ENCODE measurements at regions not wholly inside any gene's neighbourhood (a gene's known extent, or its start where the extent isn't known, plus 50 kb on each side); places are given as distances from the start of the nearest gene placed in this dataset.
A peak's percentile ranks its signal among the peaks of the same experiment; 100 is the strongest.
"Not testable (repeated sequence)": the region's sequence is repeated elsewhere in the genome, so short reads cannot be mapped to it uniquely, and the experiment has no call there.

DNA sequence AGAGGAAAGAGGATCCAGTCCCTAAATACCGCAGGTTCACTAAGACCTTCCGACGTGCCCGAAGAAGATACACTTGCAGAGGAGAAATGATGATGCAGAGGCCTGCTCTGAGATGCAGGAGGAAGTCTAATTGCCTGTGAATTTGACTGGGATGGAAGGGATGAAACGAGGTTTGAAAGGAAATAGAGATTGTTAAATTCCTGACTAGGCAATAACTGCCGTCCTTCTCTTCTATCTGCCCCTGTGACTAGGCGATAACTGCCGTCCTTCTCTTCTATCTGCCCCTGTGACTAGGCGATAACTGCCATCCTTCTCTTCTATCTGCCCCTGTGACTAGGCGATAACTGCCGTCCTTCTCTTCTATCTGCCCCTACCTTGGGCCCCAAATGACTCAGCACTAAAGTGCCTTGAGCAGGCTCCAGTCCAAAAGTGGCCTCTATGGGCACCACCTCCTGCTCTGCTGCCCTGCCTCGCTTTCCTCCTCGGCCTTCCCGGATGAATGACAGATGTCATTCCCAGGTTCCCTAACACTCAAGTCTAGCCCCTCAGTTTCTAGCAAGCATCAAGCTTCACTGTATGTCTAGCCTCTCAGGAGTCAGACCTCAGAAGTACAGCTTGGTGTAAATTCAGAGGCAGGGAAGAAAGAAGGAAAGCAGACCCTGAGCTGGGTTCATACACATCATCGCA, 189.1 kb downstream of the FOXD4L6 start:
- H3K27me3 Mint-ChIP-seq; ATAC-seq (ENCODE audit: low read depth in 2 of 2); H3K4me1 Mint-ChIP-seq; DNase-seq; H3K4me3 Mint-ChIP-seq: not testable (repeated sequence)
- peaks cover 7 to 13% of the 10 kb centered on the region in 2 donors for H3K36me3 Mint-ChIP-seq
- peak overlapping the region in 1 of 6 donors; percentile 3 for H3K27ac Mint-ChIP-seq
- H3K9me3 Mint-ChIP-seq, result peaks cover 2 to 20% (median 9%) of the 10 kb centered on the region in 7 donors

DNA sequence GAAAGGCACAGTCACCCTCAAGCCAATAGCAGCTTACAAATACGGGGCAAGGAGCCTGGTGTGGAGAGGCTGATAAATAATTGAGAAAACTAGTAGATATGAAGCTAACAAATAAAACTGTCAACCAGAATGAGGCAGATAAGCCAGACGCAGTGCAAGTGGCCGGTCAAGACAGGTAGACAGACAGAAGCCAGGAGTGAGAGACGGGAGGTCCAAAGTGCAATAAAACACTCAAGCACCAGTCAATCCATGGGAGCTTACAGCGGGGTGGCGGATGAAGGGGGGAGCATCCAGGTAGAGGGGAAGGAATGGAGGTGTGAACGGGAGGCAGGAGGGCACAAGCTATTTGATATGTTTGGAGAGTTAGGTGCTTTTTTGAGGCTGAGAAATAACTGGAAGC, 193.1 kb downstream of the FOXD4L6 start:
- Mint-ChIP-seq H3K9me3 (peaks cover 7 to 47% (median 28%) of the 10 kb centered on the region in 7 donors), H3K27me3 (no peaks in the 10 kb centered on the region), H3K4me3 (no peak overlapping the region), H3K4me1 (peaks cover 0 to 5% (median 0%) of the 10 kb centered on the region in 3 donors), H3K27ac (no peak overlapping the region), H3K36me3 (peaks cover 16% of the 10 kb centered on the region in 2 donors)
- ATAC-seq (ENCODE audit: low read depth in 2 of 2) (no peak), DNase-seq (no peak)

DNA sequence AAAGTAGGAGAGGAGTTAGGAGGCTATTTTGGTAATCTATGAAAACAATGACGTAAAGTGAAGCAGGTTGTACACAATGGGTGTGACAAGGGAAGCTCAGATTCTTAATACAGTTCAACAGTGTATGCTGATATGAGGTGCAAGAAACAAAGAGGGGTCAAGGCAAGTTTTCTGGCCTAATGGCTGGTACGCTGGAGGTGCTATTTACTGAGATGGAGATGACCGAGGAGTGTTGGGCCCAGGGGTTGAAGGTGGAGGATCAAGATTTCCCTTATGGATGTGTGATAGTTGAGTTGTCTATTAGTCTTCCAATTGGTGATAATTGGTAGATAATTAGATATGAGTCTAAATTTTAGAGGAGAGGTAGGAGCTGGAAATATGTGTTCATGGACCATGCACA, 194.0 kb downstream of the FOXD4L6 start:
- DNase-seq, result not testable (repeated sequence)

DNA sequence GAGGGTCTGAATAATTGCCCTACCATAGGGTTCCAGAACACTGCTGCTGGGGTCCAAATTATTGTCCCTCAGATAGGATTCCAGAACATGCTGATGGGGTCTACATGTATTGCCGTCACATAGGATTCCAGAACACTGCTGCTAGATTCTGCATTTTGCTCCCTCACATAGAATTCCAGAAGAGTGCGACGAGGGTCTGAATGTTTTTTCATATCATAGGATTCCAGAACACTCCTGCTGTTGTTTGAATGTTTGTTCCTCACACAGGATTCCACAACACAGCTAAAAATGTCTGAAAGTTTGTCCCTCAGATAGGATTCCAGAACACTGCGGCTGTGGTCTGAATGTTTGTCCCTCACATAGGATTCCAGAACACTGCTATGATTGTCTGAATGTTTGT, 198.1 kb downstream of the FOXD4L6 start:
- Mint-ChIP-seq H3K9me3 (peaks cover 31 to 76% (median 66%) of the 10 kb centered on the region in 7 donors), H3K36me3 (peaks cover 21 to 44% of the 10 kb centered on the region in 2 donors)
- DNase-seq; H3K4me1 Mint-ChIP-seq; ATAC-seq (ENCODE audit: low read depth in 2 of 2); H3K4me3 Mint-ChIP-seq; H3K27ac Mint-ChIP-seq; H3K27me3 Mint-ChIP-seq: not testable (repeated sequence)

More for the DNA sequence above, 194.0 kb downstream of the FOXD4L6 start:
- H3K4me1 Mint-ChIP-seq; ATAC-seq (ENCODE audit: low read depth in 2 of 2); H3K4me3 Mint-ChIP-seq; H3K27me3 Mint-ChIP-seq; H3K27ac Mint-ChIP-seq: not testable (repeated sequence)
- Mint-ChIP-seq H3K36me3 (peaks cover 13 to 16% of the 10 kb centered on the region in 2 donors), H3K9me3 (peaks cover 6 to 51% (median 33%) of the 10 kb centered on the region in 7 donors)

DNA sequence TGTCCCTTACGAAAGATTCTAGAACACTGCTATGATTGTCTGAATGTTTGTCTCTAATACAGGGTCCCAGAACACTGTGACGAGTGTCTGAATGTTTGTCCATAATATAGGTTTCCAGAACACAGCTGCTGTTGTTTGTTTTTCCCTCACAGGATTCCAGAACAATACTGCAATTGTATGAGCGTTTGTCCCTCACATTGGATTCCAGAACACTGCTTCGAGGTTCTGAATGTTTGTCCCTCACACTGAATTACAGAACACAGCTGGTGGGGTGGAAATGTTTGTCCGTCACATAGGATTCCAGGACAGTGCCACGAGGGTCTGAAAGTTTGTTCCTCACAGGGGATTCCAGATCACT, 199.0 kb downstream of the FOXD4L6 start:
- ATAC-seq (ENCODE audit: low read depth in 2 of 2); DNase-seq; H3K27me3 Mint-ChIP-seq; H3K4me3 Mint-ChIP-seq; H3K4me1 Mint-ChIP-seq; H3K27ac Mint-ChIP-seq: not testable (repeated sequence)
- Mint-ChIP-seq H3K36me3 (peaks cover 27 to 53% of the 10 kb centered on the region in 2 donors), H3K9me3 (peaks cover 38 to 86% (median 76%) of the 10 kb centered on the region in 7 donors)

DNA sequence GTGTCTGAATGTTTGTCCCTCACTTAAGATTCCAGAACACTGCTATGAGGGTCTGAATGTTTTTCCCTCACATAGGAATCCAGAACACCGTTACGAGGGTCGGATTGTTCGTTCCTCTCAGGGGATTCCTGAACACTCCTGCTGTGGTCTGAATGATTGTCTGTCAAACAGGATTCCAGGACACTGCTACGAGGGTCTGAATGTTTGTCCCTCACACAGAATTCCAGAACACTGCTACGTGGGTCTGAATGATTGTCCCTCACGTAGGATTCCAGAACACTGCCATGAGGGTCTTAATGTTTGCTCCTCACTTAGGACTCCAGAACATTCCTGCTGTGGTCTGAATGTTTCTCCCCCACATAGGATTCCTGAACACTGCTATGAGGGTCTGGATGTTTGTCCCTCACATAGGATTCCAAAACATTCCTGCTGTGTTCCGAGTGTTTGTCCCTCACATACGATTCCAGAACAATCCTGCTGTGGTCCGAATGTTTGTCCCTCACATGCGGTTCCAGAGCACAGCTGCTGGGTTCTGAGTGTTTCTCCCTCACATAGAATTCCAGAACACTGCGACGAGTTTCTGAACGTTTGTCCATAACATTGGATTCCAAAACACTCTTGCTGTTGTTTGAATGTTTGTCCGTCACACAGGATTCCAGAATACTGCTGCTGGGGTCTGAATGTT, 199.5 kb downstream of the FOXD4L6 start:
- Mint-ChIP-seq H3K27ac (peak overlapping the region in 1 of 6 donors; percentile 54), H3K9me3 (peaks cover 40 to 91% (median 81%) of the 10 kb centered on the region in 7 donors), H3K27me3 (no peaks in the 10 kb centered on the region), H3K4me1 (no peaks in the 10 kb centered on the region), H3K36me3 (peaks cover 27 to 53% of the 10 kb centered on the region in 2 donors), H3K4me3 (no peak overlapping the region)
- DNase-seq (no peak), ATAC-seq (ENCODE audit: low read depth in 2 of 2) (no peak)

DNA sequence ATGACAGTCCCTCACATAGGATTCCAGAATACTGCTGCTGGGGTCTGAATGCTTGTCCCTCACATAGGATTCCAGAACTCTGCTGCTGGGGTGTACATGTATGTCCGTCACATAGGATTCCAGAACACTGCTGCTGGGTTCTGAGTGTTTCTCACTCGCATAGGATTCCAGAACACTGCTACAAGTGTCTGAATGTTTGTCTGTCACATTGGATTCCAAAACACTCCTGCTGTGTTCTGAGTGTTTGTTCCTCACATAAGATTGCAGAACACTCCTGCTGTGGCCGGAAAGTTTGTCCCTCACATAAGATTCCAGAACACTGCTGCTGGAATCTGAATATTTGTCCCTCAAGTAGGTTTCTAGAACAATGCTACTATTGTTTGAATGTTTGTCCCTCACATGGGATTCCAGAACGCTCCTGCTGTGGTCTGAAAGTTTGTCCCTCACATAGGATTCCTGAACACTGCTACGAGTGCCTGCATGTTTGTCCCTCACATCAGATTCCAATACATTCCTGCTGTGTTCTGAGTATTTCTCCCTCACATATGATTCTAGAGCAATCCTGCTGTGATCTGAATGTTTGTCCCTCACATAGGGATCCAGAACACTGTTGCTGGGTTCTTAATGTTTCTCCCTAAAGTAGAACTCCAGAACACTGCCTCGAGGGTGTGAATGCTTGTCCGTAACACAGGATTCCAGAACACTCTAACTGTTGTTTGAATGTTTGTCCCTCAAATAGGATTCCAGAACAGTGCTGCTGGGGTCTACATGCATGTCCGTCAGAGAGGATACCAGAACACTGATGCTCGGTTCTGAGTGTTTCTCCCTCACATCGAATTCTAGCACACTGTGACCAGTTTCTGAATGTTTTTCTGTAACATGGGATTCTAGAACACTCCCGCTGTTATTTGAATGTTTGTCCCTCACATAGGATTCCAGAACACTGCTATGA, 200.4 kb downstream of the FOXD4L6 start:
- Mint-ChIP-seq H3K4me1 (no peaks in the 10 kb centered on the region), H3K36me3 (peaks cover 27 to 53% of the 10 kb centered on the region in 2 donors), H3K4me3 (no peak overlapping the region), H3K27ac (no peak overlapping the region), H3K9me3 (peaks cover 46 to 94% (median 89%) of the 10 kb centered on the region in 7 donors), H3K27me3 (no peaks in the 10 kb centered on the region)
- ATAC-seq (ENCODE audit: low read depth in 2 of 2) (no peak), DNase-seq (no peak)

DNA sequence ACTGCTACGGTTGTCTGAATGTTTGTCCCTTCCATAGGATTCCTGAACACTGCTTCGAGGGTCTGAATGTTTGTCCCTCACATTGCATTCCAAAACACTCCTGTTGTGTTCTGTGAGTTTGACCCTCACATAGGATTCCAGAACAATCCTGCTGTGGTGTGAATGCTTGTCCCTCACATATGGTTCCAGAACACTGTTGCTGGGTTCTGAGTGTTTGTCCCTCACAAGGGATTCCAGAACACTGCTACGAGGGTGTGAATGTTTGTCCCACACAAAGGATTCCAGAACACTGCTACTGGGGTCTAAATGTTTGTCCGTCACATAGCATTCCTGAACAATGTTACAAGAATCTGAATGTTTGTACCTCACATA, 201.2 kb downstream of the FOXD4L6 start:
- no peaks in the 10 kb centered on the region for H3K27me3 Mint-ChIP-seq
- H3K27ac Mint-ChIP-seq, result no peak overlapping the region
- DNase-seq, result no peak
- H3K9me3 Mint-ChIP-seq, result peaks cover 52 to 98% (median 93%) of the 10 kb centered on the region in 7 donors
- H3K36me3 Mint-ChIP-seq, result peaks cover 25 to 52% of the 10 kb centered on the region in 2 donors
- no peak overlapping the region for H3K4me3 Mint-ChIP-seq
- H3K4me1 Mint-ChIP-seq, result no peaks in the 10 kb centered on the region
- ATAC-seq (ENCODE audit: low read depth in 2 of 2), result no peak

DNA sequence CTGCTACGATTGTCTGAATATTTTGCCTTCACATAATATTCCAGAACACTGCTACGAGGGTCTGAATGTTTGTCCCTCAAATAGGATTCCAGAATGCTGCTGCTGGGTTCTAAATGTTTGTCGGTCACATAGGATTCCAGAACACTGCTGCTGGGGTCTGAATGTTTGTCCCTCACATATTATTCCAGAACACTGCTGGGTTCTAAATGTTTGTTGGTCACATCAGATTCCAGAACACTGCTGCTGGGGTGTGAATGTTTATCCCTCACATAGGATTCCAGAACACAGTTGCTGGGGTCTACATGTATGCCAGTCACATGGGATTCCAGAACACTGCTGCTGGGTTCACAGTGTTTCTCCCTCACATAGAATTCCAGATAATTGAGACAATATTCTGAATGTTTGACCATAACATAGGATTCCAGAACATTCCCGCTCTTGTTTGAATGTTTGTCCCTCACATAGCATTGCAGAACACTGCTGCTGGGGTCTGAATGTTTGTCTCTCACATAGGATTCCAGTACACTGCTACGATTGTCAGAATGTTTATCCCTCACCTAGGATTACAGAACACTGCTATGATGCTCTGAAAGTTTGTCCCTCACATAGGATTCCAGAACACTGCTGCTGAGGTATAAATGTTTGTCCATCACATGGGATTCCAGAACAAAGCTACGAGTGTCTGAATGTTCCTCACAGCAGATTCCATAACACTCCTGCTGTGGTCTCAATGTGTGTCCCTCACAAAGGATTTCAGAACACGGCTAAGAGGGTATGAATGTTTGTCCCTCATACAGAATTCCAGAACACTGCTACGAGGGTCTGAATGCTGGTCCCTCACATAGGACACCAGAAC, 201.8 kb downstream of the FOXD4L6 start:
- Mint-ChIP-seq H3K27me3 (no peaks in the 10 kb centered on the region), H3K4me1 (no peaks in the 10 kb centered on the region), H3K9me3 (peaks cover 49 to 98% (median 93%) of the 10 kb centered on the region in 7 donors)

DNA sequence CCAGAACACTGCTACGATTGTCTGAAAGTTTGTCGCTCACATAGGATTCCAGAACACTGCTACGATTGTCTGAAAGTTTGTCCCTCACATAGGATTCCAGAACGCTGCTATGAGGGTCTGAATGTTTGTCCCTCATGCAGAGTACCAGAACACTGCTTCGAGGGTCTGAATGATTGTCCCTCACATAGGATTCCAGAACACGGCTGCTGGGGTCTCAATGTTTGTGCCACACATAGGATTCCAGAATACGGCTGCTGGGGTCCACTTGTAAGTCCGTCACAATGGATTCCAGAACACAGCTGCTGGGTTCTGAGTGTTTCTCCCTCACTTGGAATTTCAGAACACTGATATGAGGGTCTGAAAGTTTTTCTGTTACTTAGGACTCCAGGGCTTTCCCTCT, 203.3 kb downstream of the FOXD4L6 start:
- Mint-ChIP-seq H3K4me3 (no peak overlapping the region), H3K4me1 (no peaks in the 10 kb centered on the region), H3K27ac (no peak overlapping the region), H3K27me3 (no peaks in the 10 kb centered on the region), H3K36me3 (peaks cover 18 to 44% of the 10 kb centered on the region in 2 donors), H3K9me3 (peaks cover 50 to 92% (median 85%) of the 10 kb centered on the region in 7 donors)
- DNase-seq (no peak), ATAC-seq (ENCODE audit: low read depth in 2 of 2) (no peak)

More for the DNA sequence above, 201.8 kb downstream of the FOXD4L6 start:
- DNase-seq, result no peak
- no peak overlapping the region for H3K27ac Mint-ChIP-seq
- peaks cover 19 to 46% of the 10 kb centered on the region in 2 donors for H3K36me3 Mint-ChIP-seq
- no peak for ATAC-seq (ENCODE audit: low read depth in 2 of 2)
- H3K4me3 Mint-ChIP-seq, result no peak overlapping the region

DNA sequence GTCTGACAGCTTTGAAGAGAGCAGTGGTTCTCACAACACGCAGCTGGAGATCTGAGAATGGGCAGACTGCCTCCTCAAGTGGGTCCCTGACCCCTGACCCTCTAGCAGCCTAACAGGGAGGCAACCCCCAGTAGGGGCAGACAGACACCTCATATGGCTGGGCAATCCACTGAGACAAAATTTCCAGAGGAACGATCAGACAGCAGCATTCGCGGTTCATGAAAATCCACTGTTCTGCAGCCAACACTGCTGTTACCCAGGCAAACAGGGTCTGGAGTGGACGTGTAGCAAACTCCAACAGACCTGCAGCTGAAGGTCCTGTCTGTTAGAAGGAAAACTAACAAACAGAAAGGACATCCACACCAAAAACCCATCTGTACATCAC, 212.1 kb downstream of the FOXD4L6 start:
- Mint-ChIP-seq H3K4me3 (peak overlapping the region in 1 of 8 donors; percentile 30), H3K36me3 (peaks cover 44 to 75% of the 10 kb centered on the region in 2 donors), H3K9me3 (peaks cover 35 to 96% (median 86%) of the 10 kb centered on the region in 7 donors)
- ATAC-seq (ENCODE audit: low read depth in 2 of 2); H3K27ac Mint-ChIP-seq; DNase-seq; H3K27me3 Mint-ChIP-seq; H3K4me1 Mint-ChIP-seq: not testable (repeated sequence)

DNA sequence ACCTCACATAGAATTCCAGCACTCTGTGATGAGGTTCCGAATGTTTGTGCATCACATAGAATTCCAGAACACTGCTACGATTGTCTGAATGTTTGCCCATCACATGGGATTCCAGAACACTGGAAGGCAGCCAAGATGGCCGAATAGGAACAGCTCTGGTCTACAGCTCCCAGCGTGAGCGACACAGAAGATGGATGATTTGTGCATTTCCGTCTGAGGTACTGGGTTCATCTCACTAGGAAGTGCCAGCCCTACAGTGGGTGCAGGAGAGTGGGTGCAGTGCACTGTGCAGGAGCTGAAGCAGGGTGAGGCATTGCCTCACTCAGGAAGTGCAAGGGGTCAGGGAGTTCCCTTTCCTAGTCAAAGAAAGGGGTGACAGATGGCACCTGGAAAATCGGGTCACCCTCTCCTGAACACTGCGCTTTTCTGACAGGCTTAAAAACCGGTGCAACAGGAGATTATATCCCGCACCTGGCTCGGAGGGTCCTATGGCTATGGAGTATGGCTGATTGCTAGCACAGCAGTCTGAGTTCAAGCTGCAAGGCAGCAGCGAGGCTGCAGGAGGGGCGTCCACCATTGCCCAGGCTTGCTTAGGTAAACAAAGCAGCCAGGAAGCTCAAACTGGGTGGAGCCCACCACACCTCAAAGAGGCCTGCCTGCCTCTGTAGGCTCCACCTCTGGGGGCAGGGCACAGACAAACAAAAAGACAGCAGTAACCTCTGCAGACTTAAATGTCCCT, 212.7 kb downstream of the FOXD4L6 start:
- not testable (repeated sequence) for H3K4me1 Mint-ChIP-seq; H3K4me3 Mint-ChIP-seq; DNase-seq; H3K27me3 Mint-ChIP-seq; ATAC-seq (ENCODE audit: low read depth in 2 of 2); H3K27ac Mint-ChIP-seq
- Mint-ChIP-seq H3K9me3 (peaks cover 37 to 98% (median 91%) of the 10 kb centered on the region in 7 donors), H3K36me3 (peaks cover 50 to 80% of the 10 kb centered on the region in 2 donors)

Measured in naive B cell (primary cell).